GM12878 (cell line): ENCODE measurements at regions not wholly inside any gene's neighbourhood (a gene's known extent, or its start where the extent isn't known, plus 50 kb on each side); places are given as distances from the start of the nearest gene placed in this dataset.

Source experiments
- ATAC-seq: fragments of 200-7000 bp; cut with Tn5 transposase; 3 replicates; pipeline ENCODE4 v1.9.1; 2020; ENCODE audit warnings: mild to moderate bottlenecking, moderate library complexity
- BruUV-seq: library from RNA; stranded (reverse); fragments of 400-500 nt; replicated peaks from 2 replicates; lab custom pipeline; 2021; lab: Mats Ljungman, UMichigan
- CTCF ChIA-PET: fragments of 300-600 bp; sonication (Branson Sonifier 250); formaldehyde crosslinking; extraction: SDS; loops from one replicate; lab custom pipeline; 2021; ENCODE audit warnings: inconsistent platforms; lab: Yijun Ruan, JAX
- POLR2A ChIA-PET: fragments of 350-600 bp; formaldehyde crosslinking; extraction: SDS; loops from one replicate; lab custom pipeline; 2021; ENCODE audit warnings: inconsistent platforms; lab: Charles Lee
- RAD21 ChIA-PET: fragments of 300-600 bp; sonication (Branson Sonifier 250); formaldehyde crosslinking; loops from one replicate; lab custom pipeline; 2023; ENCODE audit warnings: antibody characterized with exemption; ENCODE audit not compliant: unreplicated experiment; lab: Charles Lee
- SMC1A ChIA-PET: fragments of 300-600 bp; sonication (Branson Sonifier 250); formaldehyde crosslinking; loops from one replicate; lab custom pipeline; 2023; ENCODE audit not compliant: unreplicated experiment, uncharacterized antibody; lab: Charles Lee
- DNase-seq: peaks from one replicate; pipeline ENCODE4 v3.0.0-alpha.2; 2011; ENCODE audit warnings: low read depth, low spot score
- FAIRE-seq: peaks from 3 replicates; lab custom pipeline; 2011; peaks lifted over from hg19 to GRCh38; lab: Jason Lieb, UNC
- H2AFZ ChIP-seq: 2 replicates; pipeline ENCODE4 v1.6.0; 2011; ENCODE audit warnings: low read depth, low read length, control low read depth; ENCODE audit not compliant: control insufficient read depth
- H3K27ac ChIP-seq: 2 replicates; pipeline ENCODE4 v1.5.1; 2011; ENCODE audit warnings: control low read depth; ENCODE audit not compliant: control insufficient read depth, insufficient read depth
- H3K27me3 ChIP-seq, 2 experiments: replicated peaks in 1 of 2; 2 replicates each; pipeline versions ENCODE4 v1.6.0 to v1.6.1; 2011; ENCODE audit warnings: low read length in 1 of 2; ENCODE audit not compliant: control insufficient read depth in 2 of 2, insufficient read depth in 2 of 2
- H3K36me3 ChIP-seq, 2 experiments: 2 replicates each; pipeline ENCODE4 v1.5.1; 2011; ENCODE audit warnings: low read length in 1 of 2; ENCODE audit not compliant: control insufficient read depth in 2 of 2, insufficient read depth in 2 of 2
- H3K4me1 ChIP-seq: 2 replicates; pipeline ENCODE4 v1.6.1; 2011; ENCODE audit warnings: mild to moderate bottlenecking, low read length, moderate library complexity, mixed read lengths; ENCODE audit not compliant: control insufficient read depth, insufficient read depth
- H3K4me2 ChIP-seq: 2 replicates; pipeline ENCODE4 v1.6.0; 2011; ENCODE audit warnings: control low read depth; ENCODE audit not compliant: control insufficient read depth, insufficient read depth
- H3K4me3 ChIP-seq: fragments of 200-600 bp; sonication (generic); 2 replicates; pipeline ENCODE4 v1.5.1; 2016
- H3K79me2 ChIP-seq: 2 replicates; pipeline ENCODE4 v1.6.0; 2011; ENCODE audit warnings: low read length; ENCODE audit not compliant: control insufficient read depth, insufficient read depth
- H3K9ac ChIP-seq: 2 replicates; pipeline ENCODE4 v1.8.0; 2011; ENCODE audit warnings: low read length, control low read depth, mixed read lengths; ENCODE audit not compliant: control insufficient read depth, insufficient read depth
- H3K9me3 ChIP-seq: replicated peaks from 3 replicates; pipeline ENCODE4 v1.5.1; 2011; ENCODE audit warnings: mild to moderate bottlenecking, low read length; ENCODE audit not compliant: control insufficient read depth, insufficient read depth
- H4K20me1 ChIP-seq: 2 replicates; pipeline ENCODE4 v1.6.0; 2011; ENCODE audit not compliant: control insufficient read depth, insufficient read depth
- CHD4 ChIP-seq: fragments of 200-600 bp; sonication (generic); IDR thresholded peaks from 2 replicates; pipeline ENCODE4 v1.6.1; 2016; ENCODE audit warnings: mild to moderate bottlenecking
- MEF2A ChIP-seq: IDR thresholded peaks from 2 replicates; pipeline ENCODE4 v1.6.1; 2011; ENCODE audit warnings: low read depth, mild to moderate bottlenecking, low read length, moderate library complexity; ENCODE audit not compliant: insufficient read depth
- PAX8 ChIP-seq: fragments of 450-650 bp; IDR thresholded peaks from 2 replicates; pipeline ENCODE4 v1.6.1; 2017; ENCODE audit warnings: mild to moderate bottlenecking, moderate library complexity
- RCOR1 ChIP-seq: conservative IDR thresholded peaks from 2 replicates; pipeline ENCODE4 v1.6.1; 2012; ENCODE audit warnings: low read depth, low read length, improper control_type of control experiment
- RFX5 ChIP-seq: IDR thresholded peaks from 2 replicates; pipeline ENCODE4 v1.6.1; 2011; ENCODE audit warnings: low read depth, low read length, improper control_type of control experiment
- RUNX3 ChIP-seq: IDR thresholded peaks from 2 replicates; pipeline ENCODE4 v1.6.1; 2012; ENCODE audit warnings: low read length, inconsistent platforms
- TCF12 ChIP-seq: IDR thresholded peaks from 2 replicates; pipeline ENCODE4 v1.6.1; 2011; ENCODE audit warnings: low read depth, mild to moderate bottlenecking, low read length
- TCF7 ChIP-seq: IDR thresholded peaks from 2 replicates; pipeline ENCODE4 v1.6.1; 2014; ENCODE audit warnings: antibody characterized with exemption, borderline replicate concordance
- WRNIP1 ChIP-seq: IDR thresholded peaks from 2 replicates; pipeline ENCODE4 v1.6.1; 2011; ENCODE audit warnings: low read depth, low read length, improper control_type of control experiment, borderline replicate concordance
- ZNF217 ChIP-seq: fragments of 450-650 bp; IDR thresholded peaks from 2 replicates; pipeline ENCODE4 v1.6.1; 2017; ENCODE audit warnings: antibody characterized with exemption, mild to moderate bottlenecking
- ZSCAN29 ChIP-seq: fragments of 450-650 bp; IDR thresholded peaks from 2 replicates; pipeline ENCODE4 v1.6.1; 2017; ENCODE audit warnings: mild to moderate bottlenecking, moderate library complexity
- WGBS: methylation state at CpG from one replicate; pipeline ENCODE4 v1.1.6; 2016; ENCODE audit warnings: low lambda C conversion rate; ENCODE audit not compliant: insufficient replicate concordance, insufficient coverage; ENCODE audit errors: missing lambda C conversion rate; 5-methylcytosine and 5-hydroxymethylcytosine counted together
- in situ Hi-C: fragments of 300-500 bp; cut with MboI; formaldehyde crosslinking; loops from 9 replicates; pipeline ENCODE4 v1.14.3; 2018; ENCODE audit warnings: mixed read lengths
- intact Hi-C: fragments of 100-400 bp; cut with micrococcal nuclease; formaldehyde crosslinking; loops from one replicate; pipeline ENCODE4 v1.14.2; 2022; ENCODE audit not compliant: unreplicated experiment
- TF ChIP-seq, protein P1 (sequence below): fragments of 450-650 bp; IDR thresholded peaks from 2 replicates; pipeline ENCODE4 v1.6.1; 2017; ENCODE audit warnings: borderline replicate concordance
- TF ChIP-seq, protein P2 (sequence below): fragments of 450-650 bp; IDR thresholded peaks from 2 replicates; pipeline ENCODE4 v1.6.1; 2018; ENCODE audit warnings: borderline replicate concordance, mild to moderate bottlenecking; ENCODE audit not compliant: partially characterized antibody
- TF ChIP-seq, protein P3 (sequence below): fragments of 450-650 bp; formaldehyde crosslinking; IDR thresholded peaks from 2 replicates; pipeline ENCODE4 v1.4.0; 2020; ENCODE audit warnings: mild to moderate bottlenecking, moderate library complexity
- TF ChIP-seq, protein P4 (sequence below): fragments of 450-650 bp; IDR thresholded peaks from 2 replicates; pipeline ENCODE4 v1.6.1; 2017; ENCODE audit warnings: antibody characterized with exemption, mild to moderate bottlenecking, moderate library complexity

DNA sequence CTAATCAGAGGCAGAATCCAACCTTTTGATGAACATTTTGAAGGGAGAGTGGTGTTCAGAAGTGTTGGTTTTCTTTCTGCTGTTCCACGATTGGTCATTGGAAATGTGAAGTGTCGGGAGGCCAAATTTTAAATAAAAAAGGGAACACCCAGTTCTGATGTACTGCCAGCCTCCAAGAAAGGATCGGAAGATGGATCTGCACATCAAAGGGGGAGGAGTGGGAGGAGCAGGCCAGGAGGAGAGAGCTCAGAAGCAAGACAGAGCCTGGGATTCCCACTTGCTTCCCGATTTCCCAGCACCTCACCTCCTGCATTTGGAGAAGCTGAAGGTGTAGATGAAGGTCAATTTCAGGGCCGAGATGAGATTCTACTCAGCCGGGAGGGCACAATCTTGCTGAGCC lies 55.9 kb upstream of the NAA20 start:
- no TSS peak for BruUV-seq
- CTCF ChIA-PET: interaction anchor here (1.2 to 1.4 kb wide), 2 partner anchors 14 to 15 kb away, joined by 3 to 4 read pairs; no protein-coding TSS in a partner anchor
- ATAC-seq (no peak), DNase-seq (no peak), FAIRE-seq (no peak)
- in situ Hi-C loops (no loop called here), intact Hi-C loops (no loop called here)
- POLR2A ChIA-PET: interaction anchor here (0.7 to 1.7 kb wide), 3 partner anchors 16 to 48 kb away, joined by 3 to 4 read pairs (median 3); no protein-coding TSS in a partner anchor
- SMC1A ChIA-PET: interaction anchor here (0.6 to 1.7 kb wide), 4 partner anchors 9 to 490 kb away, joined by 3 to 4 read pairs (median 3); no protein-coding TSS in a partner anchor
- H3K9me3 ChIP-seq: no peaks in the 10 kb centered on the region
- H2AFZ ChIP-seq: no peak overlapping the region
- H3K4me1 ChIP-seq: no peaks in the 10 kb centered on the region
- H4K20me1 ChIP-seq: no peaks in the 10 kb centered on the region
- 34% methylated on average over 6 of the region's 6 CpGs for WGBS
- H3K4me2 ChIP-seq: no peak overlapping the region
- H3K27me3 ChIP-seq: no peaks in the 10 kb centered on the region; a peak in 1 of 4 replicates
- H3K36me3 ChIP-seq: no peaks in the 10 kb centered on the region
- no peak overlapping the region for H3K4me3 ChIP-seq
- H3K27ac ChIP-seq: no peak overlapping the region
- no peaks in the 10 kb centered on the region for H3K79me2 ChIP-seq
- RAD21 ChIA-PET: interaction anchor here (0.9 to 1.2 kb wide), 2 partner anchors 14 to 25 kb away, joined by 3 read pairs; no protein-coding TSS in a partner anchor
- no peak overlapping the region for H3K9ac ChIP-seq
- TF ChIP-seq RCOR1 (no peak), RFX5 (no peak), TCF7 (no peak), WRNIP1 (no peak), ZSCAN29 (no peak), ZNF217 (no peak), TCF12 (no peak), PAX8 (no peak), RUNX3 (no peak), CHD4 (no peak), MEF2A (no peak)
- TF ChIP-seq, protein P1, sequence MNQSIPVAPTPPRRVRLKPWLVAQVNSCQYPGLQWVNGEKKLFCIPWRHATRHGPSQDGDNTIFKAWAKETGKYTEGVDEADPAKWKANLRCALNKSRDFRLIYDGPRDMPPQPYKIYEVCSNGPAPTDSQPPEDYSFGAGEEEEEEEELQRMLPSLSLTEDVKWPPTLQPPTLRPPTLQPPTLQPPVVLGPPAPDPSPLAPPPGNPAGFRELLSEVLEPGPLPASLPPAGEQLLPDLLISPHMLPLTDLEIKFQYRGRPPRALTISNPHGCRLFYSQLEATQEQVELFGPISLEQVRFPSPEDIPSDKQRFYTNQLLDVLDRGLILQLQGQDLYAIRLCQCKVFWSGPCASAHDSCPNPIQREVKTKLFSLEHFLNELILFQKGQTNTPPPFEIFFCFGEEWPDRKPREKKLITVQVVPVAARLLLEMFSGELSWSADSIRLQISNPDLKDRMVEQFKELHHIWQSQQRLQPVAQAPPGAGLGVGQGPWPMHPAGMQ: no peak
- TF ChIP-seq, protein P2, sequence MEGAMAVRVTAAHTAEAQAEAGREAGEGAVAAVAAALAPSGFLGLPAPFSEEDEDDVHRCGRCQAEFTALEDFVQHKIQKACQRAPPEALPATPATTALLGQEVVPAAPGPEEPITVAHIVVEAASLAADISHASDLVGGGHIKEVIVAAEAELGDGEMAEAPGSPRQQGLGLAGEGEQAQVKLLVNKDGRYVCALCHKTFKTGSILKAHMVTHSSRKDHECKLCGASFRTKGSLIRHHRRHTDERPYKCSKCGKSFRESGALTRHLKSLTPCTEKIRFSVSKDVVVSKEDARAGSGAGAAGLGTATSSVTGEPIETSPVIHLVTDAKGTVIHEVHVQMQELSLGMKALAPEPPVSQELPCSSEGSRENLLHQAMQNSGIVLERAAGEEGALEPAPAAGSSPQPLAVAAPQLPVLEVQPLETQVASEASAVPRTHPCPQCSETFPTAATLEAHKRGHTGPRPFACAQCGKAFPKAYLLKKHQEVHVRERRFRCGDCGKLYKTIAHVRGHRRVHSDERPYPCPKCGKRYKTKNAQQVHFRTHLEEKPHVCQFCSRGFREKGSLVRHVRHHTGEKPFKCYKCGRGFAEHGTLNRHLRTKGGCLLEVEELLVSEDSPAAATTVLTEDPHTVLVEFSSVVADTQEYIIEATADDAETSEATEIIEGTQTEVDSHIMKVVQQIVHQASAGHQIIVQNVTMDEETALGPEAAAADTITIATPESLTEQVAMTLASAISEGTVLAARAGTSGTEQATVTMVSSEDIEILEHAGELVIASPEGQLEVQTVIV: no peak
- TF ChIP-seq, protein P3, sequence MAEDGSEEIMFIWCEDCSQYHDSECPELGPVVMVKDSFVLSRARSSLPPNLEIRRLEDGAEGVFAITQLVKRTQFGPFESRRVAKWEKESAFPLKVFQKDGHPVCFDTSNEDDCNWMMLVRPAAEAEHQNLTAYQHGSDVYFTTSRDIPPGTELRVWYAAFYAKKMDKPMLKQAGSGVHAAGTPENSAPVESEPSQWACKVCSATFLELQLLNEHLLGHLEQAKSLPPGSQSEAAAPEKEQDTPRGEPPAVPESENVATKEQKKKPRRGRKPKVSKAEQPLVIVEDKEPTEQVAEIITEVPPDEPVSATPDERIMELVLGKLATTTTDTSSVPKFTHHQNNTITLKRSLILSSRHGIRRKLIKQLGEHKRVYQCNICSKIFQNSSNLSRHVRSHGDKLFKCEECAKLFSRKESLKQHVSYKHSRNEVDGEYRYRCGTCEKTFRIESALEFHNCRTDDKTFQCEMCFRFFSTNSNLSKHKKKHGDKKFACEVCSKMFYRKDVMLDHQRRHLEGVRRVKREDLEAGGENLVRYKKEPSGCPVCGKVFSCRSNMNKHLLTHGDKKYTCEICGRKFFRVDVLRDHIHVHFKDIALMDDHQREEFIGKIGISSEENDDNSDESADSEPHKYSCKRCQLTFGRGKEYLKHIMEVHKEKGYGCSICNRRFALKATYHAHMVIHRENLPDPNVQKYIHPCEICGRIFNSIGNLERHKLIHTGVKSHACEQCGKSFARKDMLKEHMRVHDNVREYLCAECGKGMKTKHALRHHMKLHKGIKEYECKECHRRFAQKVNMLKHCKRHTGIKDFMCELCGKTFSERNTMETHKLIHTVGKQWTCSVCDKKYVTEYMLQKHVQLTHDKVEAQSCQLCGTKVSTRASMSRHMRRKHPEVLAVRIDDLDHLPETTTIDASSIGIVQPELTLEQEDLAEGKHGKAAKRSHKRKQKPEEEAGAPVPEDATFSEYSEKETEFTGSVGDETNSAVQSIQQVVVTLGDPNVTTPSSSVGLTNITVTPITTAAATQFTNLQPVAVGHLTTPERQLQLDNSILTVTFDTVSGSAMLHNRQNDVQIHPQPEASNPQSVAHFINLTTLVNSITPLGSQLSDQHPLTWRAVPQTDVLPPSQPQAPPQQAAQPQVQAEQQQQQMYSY (CRISPR knock-in tag): no peak
- TF ChIP-seq, protein P4, sequence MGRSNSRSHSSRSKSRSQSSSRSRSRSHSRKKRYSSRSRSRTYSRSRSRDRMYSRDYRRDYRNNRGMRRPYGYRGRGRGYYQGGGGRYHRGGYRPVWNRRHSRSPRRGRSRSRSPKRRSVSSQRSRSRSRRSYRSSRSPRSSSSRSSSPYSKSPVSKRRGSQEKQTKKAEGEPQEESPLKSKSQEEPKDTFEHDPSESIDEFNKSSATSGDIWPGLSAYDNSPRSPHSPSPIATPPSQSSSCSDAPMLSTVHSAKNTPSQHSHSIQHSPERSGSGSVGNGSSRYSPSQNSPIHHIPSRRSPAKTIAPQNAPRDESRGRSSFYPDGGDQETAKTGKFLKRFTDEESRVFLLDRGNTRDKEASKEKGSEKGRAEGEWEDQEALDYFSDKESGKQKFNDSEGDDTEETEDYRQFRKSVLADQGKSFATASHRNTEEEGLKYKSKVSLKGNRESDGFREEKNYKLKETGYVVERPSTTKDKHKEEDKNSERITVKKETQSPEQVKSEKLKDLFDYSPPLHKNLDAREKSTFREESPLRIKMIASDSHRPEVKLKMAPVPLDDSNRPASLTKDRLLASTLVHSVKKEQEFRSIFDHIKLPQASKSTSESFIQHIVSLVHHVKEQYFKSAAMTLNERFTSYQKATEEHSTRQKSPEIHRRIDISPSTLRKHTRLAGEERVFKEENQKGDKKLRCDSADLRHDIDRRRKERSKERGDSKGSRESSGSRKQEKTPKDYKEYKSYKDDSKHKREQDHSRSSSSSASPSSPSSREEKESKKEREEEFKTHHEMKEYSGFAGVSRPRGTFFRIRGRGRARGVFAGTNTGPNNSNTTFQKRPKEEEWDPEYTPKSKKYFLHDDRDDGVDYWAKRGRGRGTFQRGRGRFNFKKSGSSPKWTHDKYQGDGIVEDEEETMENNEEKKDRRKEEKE: no peak
